OCI-M2 (cell line): ENCODE measurements at regions not wholly inside any gene's neighbourhood (a gene's known extent, or its start where the extent isn't known, plus 50 kb on each side); places are given as distances from the start of the nearest gene placed in this dataset.

Experiments
- DNase-seq: peaks from one replicate; lab custom pipeline; 2025; ENCODE audit not compliant: unreplicated experiment; lab: John Stamatoyannopoulos, UW

GRCh38 chr5:145129797-145130196, 705.3 kb downstream of the PRELID2 start:
- no peak for DNase-seq

GRCh38 chr5:145124806-145125205, 710.3 kb downstream of the PRELID2 start:
- no peak for DNase-seq

- no peak for DNase-seq
Observed at GRCh38 chr5:145118611-145119010, 716.5 kb downstream of the PRELID2 start.

GRCh38 chr5:145118127-145118526, 717.0 kb downstream of the PRELID2 start:
- DNase-seq = no peak

- DNase-seq = no peak
Observed at GRCh38 chr5:145117285-145117684, 717.9 kb downstream of the PRELID2 start.

- no peak for DNase-seq
Observed at GRCh38 chr5:145111420-145111819, 723.7 kb downstream of the PRELID2 start.

GRCh38 chr5:145110834-145111233, 724.3 kb downstream of the PRELID2 start:
- no peak for DNase-seq

GRCh38 chr5:145110181-145110580, 725.0 kb downstream of the PRELID2 start:
- no peak for DNase-seq

- DNase-seq = no peak
Observed at GRCh38 chr5:145105384-145105783, 729.8 kb downstream of the PRELID2 start.

- no peak for DNase-seq
Observed at GRCh38 chr5:145104106-145104505, 731.0 kb downstream of the PRELID2 start.

GRCh38 chr5:145101246-145101645, 733.9 kb downstream of the PRELID2 start:
- no peak for DNase-seq

GRCh38 chr5:145090115-145090514, 745.0 kb downstream of the PRELID2 start:
- DNase-seq = no peak

GRCh38 chr5:145084834-145085233, 750.3 kb downstream of the PRELID2 start:
- DNase-seq = no peak

- DNase-seq = no peak
Observed at GRCh38 chr5:145077028-145077427, 758.1 kb downstream of the PRELID2 start.

GRCh38 chr5:145076040-145076439, 759.1 kb downstream of the PRELID2 start:
- no peak for DNase-seq

GRCh38 chr5:145072889-145073288, 762.3 kb downstream of the PRELID2 start:
- no peak for DNase-seq

GRCh38 chr5:145068721-145069120, 766.4 kb downstream of the PRELID2 start:
- DNase-seq = no peak

GRCh38 chr5:145062280-145063062, 772.7 kb downstream of the PRELID2 start:
- no peak for DNase-seq

GRCh38 chr5:145056800-145057199, 778.3 kb downstream of the PRELID2 start:
- DNase-seq = no peak

GRCh38 chr5:145050181-145050580, 785.0 kb downstream of the PRELID2 start:
- no peak for DNase-seq

- no peak for DNase-seq
Observed at GRCh38 chr5:145044970-145045369, 790.2 kb downstream of the PRELID2 start.

- no peak for DNase-seq
Observed at GRCh38 chr5:145028626-145029025, 806.5 kb downstream of the PRELID2 start.

GRCh38 chr5:145027286-145027685, 807.9 kb downstream of the PRELID2 start:
- DNase-seq = no peak
